Epithelial cell of proximal tubule (primary cell): ENCODE measurements at regions not wholly inside any gene's neighbourhood (a gene's known extent, or its start where the extent isn't known, plus 50 kb on each side); places are given as distances from the start of the nearest gene placed in this dataset.

Experiments
- DNase-seq: peaks from one replicate; pipeline ENCODE4 v3.0.0-alpha.2; 2011; ENCODE audit warnings: low read depth
- H3K4me3 ChIP-seq: 2 replicates; pipeline ENCODE4 v1.5.1; 2011; ENCODE audit warnings: low read depth, mild to moderate bottlenecking, low read length
- TF ChIP-seq, protein P1 (sequence below): conservative IDR thresholded peaks from 2 replicates; pipeline ENCODE4 v1.5.1; 2012; ENCODE audit warnings: low read depth, mild to moderate bottlenecking, low read length

DNA sequence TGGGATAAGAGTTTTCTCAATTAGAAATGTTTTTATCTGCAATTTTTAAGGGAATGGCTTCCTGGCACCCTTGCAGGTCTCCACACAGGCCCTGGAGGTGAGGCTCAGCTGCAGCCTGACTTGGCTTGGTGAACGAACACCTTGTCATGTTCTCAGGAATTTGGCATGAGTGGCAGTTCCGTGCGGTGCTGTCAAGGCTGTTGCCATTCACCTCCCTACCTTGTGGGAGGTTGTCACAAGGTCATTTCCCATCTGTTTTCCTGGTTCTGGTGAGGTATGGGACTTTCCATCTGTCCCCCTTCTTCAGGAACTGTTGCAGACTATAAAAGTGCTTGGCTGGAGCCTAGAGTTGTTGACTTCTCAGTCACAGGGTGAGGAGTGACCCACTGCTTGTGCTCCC lies 82.9 kb downstream of the ELOVL4 start:
- TF ChIP-seq, protein P1, sequence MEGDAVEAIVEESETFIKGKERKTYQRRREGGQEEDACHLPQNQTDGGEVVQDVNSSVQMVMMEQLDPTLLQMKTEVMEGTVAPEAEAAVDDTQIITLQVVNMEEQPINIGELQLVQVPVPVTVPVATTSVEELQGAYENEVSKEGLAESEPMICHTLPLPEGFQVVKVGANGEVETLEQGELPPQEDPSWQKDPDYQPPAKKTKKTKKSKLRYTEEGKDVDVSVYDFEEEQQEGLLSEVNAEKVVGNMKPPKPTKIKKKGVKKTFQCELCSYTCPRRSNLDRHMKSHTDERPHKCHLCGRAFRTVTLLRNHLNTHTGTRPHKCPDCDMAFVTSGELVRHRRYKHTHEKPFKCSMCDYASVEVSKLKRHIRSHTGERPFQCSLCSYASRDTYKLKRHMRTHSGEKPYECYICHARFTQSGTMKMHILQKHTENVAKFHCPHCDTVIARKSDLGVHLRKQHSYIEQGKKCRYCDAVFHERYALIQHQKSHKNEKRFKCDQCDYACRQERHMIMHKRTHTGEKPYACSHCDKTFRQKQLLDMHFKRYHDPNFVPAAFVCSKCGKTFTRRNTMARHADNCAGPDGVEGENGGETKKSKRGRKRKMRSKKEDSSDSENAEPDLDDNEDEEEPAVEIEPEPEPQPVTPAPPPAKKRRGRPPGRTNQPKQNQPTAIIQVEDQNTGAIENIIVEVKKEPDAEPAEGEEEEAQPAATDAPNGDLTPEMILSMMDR: no peak
- DNase-seq: no peak
- no peak overlapping the region for H3K4me3 ChIP-seq

DNA sequence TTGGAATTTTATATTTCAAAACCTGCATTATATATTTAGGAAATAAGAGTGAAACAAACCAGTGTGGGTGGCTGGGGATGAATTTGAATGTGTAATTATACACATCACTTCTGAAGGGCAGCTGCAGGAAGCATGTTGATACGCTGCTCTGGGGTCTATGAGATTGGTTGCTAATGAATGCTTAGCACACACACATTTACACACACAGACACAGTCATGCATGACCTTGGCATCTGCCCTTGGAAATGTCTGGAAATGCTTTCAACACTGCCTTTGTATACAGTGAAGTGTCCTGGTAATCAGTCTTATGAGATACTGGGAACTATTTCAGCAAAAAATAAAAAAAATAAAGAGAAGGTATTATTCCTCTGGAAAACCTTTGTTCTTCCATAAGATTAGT lies 83.4 kb downstream of the ELOVL4 start:
- no peak for DNase-seq
- H3K4me3 ChIP-seq: no peak overlapping the region
- TF ChIP-seq, protein P1: no peak

DNA sequence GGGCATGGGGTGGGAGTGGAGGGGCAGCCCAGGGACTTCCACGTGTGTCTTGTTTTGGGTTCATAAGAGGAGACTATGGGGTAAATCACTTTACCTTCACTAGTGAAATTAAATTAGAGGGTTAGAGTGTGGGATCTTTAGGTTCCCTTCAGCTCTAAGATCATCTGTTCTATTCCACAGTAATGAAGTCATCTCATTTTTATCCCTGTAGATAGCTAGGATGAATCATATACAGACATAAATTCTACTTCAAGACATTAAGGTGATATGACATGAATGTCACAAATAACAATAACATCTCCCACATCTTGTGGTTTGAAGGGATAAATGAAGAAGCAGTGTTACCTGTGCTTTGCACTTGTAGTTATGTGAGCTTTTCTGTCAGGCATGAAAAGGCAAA lies 83.8 kb downstream of the ELOVL4 start:
- no peak overlapping the region for H3K4me3 ChIP-seq
- no peak for DNase-seq
- TF ChIP-seq, protein P1: no peak

DNA sequence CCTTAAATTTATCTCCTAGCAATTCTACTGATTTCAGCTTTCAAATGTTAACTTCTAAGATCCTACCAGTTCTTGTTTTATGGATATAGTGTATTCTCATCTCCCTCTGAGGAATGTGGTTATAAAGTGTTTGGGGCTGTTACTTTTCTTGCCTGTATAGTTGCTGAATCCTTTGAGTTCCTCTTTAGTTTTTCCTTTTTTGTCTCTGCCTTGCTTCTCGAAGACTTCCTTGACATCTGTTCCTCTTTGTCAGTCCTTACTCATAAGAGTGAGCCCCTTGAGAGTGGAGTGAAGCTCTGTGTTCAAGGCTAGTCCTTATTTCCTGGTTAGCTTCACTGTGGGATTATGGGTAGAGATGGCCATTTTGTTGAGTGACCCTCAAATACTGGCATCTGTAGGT lies 84.6 kb downstream of the ELOVL4 start:
- TF ChIP-seq, protein P1: no peak
- DNase-seq: no peak
- no peak overlapping the region for H3K4me3 ChIP-seq

DNA sequence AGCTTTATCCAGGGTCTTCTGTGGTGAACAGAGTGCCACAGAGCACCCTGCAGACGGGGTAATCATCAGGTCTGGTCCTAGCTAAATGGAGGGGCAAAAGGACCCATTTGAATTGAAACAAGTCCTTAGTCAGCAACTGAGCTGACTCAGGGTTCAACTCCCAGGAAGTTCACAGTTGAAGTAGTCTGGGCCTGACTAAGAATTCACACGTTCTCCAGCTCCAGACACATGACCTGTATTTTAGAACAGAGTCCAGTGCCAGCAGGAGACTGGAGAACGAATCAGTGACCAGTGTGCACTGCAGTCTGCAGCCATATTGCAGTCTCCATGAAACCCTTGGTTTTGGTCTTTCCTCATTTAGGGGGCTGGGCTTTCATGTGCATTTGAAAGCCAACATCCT lies 85.2 kb downstream of the ELOVL4 start:
- no peak overlapping the region for H3K4me3 ChIP-seq
- no peak for DNase-seq
- TF ChIP-seq, protein P1: no peak

DNA sequence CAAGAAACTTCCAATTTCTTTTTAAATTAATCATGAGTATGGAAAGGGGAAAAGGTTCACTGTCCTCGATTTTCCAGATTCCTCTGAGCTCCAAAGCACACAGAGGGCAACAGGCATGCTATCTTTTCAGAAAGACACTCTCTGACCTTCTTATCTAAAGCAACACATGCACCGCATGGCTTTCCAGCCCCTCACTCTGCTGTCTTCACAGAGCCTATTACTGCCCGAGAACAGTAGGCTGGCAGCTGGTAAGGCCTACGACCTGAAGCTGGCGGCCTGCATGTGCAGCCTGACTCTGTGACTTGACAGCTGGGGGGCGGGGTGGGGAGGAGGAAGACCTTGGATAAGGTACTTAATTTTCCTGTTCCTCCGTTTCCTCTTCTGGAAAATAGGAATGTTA lies 86.3 kb downstream of the ELOVL4 start:
- TF ChIP-seq, protein P1: no peak
- no peak overlapping the region for H3K4me3 ChIP-seq
- no peak for DNase-seq

DNA sequence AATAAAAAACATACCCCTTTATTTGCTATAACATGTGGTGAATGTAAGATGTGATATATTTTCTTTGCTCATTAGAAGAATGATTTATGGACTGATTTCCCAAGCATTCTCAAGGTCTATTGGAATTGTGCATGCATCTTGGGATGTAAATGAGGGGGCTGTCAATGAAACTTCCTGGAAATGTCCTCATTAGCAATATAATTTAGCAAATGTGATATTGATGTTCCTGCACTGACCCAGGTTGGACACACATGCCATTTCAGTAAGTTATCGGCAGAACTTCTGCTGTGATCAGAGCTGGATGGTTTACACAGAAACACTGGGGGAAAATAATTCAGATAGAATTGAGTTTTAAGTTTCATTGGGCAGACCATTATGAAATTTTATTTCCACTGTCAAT lies 99.9 kb downstream of the ELOVL4 start:
- H3K4me3 ChIP-seq: no peak overlapping the region
- TF ChIP-seq, protein P1: no peak
- DNase-seq: no peak
